GM03348 (cell line): ENCODE measurements at regions not wholly inside any gene's neighbourhood (a gene's known extent, or its start where the extent isn't known, plus 50 kb on each side); places are given as distances from the start of the nearest gene placed in this dataset.

Experiments used
- DNase-seq: peaks from one replicate; pipeline ENCODE4 v3.0.0; 2012; ENCODE audit warnings: low spot score

DNA sequence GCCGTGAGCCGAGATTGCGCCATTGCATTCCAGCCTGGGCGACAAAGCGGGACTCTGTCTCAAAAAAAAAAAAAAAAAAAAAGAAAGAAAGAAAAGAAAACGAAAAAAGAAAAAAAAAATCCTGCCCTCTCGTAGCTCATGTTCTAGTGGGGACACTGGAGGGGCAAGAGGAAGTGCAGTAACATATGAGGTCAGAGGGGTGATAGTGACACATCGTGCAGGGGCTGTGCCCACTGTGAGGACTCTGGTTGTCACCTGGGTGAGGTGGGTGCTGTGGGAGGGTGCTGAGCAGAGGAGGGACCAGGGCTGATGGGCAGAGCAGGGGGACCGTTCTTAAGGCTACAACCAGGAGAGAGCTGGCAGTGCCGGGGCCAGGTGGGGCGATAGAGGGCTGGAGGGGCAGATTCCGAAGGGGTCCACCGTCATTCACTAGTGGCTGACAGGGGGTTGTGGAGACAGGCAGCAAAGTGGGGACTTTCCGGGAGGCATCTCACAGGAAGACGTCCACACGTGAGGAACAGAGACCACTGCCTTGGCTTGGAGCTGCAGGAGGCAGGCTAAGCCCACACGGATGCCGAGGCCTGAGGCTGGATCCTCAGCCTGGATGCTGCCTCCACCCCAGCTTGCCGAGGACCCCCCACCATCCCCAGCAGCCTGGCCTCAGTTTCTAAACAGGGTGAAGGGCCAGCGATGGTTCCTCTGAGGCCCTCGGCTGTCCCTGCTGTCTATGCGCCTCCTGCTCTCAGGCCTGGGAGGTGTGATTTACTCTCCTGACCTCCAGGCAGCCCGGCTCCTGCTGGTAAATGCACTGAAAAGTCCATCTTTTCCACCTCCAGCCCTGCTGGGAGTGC is 154.3 kb upstream of the IQSEC1 start:
- no peak for DNase-seq

DNA sequence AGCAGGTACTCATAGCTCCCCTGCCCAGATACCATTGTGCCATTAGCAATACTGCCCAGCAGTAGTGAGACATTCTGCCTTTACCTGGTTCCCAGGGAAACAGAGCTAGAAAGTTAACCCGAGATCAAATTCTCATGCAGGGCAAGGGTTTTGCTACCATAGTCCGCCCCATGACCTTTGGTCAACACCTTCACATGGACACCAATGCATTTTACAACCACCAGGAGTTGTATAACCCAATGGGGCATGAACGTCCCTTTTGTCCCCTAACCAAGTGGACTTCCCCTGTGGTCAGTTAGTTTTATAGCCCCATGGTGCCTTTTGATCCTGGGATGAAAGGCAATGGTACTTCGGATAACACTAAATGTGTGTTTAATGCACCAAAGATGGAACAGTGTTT is 151.7 kb upstream of the IQSEC1 start:
- no peak for DNase-seq

DNA sequence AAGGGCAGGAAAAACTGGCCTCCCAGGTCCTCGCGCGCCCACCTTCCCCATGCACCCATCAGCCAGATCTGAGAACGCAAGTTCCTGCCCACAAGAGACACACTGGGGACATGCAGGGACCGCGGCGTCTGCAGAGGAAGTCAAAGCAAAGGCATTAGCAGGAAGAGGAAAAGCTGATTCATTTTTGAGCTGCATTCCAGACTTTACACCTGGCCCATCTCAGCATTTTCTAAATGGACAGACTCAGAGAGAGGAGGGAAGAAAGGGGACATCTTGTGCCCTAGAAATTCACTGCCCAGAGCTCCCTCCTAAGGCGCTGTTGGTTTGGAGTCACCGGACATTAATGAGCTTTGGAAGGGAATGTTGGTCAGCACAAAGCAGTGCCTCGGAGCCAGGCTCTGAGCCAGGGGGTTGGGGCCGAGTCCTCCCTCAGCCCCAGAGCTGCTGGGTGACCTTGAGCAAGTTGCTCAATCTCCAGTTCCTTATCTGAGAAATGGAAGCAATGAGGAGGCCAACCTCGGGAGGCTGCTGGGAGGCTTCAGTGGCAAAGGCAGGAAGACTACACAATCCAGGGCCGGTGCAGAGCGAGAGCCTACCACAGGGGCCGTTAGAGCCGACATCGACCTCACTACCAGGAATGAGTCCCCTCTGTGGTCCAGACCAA is 150.5 kb upstream of the IQSEC1 start:
- no peak for DNase-seq

DNA sequence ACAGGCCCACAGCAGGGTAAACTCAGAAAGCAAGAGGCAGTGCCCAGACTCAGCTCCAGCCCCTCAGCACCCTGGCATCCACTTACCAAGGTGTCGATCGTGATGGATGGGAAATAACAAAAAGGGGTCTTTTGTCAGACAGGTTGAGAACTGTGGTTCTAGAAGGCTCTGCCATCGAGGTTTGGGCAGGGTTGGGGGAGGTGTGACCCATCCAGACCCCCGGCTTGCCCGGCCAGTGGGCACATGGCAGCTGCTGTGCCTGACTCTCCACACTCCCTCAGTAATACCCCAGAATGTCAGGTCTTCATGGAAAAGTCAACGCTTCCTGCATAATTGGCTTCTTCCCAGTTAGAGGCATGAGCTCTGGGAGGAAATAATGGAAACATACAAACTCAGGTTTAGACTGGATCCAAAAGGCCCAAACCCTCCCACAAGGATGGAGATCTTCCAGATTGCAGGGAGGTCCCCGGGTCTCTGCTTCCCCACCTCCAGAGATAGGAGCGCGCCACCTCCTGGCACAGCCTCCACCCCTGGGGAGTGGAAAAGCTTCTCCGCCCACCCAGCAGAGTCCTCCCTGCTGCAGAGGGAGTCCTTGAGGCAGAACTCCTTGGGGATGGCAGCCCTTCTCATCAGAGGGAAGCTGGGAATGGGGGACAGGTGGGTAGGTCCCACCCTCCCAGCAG is 149.8 kb upstream of the IQSEC1 start:
- DNase-seq: no peak

DNA sequence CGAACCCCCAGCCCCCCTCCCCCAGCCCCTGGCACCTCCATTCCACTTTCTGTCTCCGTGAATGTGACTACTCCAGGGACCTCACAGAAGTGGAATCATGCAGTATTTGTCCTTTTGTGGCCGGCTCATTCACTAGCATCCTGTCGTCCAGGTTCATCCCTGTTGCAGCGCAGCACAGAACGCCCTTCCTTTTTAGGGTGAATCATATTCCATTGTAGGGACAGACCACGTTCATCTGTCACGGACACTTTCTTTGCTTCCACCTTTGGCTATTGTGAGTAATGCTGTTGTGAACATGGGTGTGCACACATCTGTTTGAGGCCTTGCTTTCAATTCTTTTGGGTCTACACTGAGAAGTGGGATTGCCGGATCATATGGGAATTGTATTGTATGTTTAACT is 148.9 kb upstream of the IQSEC1 start:
- no peak for DNase-seq

DNA sequence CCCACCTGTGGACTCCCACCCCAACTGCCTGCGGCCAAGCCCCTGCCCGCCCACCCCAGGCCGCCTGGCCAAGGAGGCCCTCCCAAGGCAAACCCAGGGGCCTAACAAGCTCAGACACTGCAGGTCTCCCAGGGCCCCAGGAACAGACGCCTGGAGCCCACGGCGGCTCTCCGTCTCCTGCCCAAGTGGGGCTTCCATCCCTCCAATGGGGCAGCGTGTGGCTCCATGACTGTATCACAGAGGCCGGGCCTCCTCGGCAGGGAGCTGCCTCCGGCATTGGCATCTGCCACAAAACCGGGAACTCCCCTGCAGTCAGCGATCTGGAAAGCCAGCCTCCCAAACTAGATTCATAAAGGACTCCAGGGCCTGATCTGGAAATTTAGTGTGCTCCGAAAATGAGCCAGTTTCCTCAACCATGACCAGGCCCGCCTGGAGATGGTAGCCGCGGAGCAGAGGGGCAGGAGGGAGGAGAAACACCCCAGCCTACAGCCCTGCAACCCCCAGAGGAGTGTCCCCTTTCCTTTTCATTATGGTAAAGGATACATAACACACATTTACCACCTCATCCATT is 148.3 kb upstream of the IQSEC1 start:
- no peak for DNase-seq

DNA sequence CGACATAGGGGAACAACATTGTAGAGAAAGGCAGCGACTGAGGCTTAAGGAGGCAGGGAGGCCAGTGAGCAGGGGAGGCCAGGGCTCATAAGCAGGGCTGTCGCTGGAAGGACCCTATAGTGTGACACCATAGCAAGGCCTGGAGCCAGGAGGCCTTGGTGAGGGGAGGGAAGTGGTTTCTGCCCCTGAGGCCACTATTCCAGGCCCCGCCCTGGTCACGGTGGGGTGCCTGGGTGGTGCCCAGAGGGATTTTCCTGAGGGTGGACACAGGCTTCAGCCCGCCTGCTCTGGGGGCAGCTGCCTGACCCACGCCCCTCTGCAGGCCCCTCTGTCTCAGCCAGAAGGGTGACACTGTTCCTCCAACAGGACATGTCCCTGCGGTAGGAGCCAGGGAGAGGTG is 147.8 kb upstream of the IQSEC1 start:
- DNase-seq: no peak

DNA sequence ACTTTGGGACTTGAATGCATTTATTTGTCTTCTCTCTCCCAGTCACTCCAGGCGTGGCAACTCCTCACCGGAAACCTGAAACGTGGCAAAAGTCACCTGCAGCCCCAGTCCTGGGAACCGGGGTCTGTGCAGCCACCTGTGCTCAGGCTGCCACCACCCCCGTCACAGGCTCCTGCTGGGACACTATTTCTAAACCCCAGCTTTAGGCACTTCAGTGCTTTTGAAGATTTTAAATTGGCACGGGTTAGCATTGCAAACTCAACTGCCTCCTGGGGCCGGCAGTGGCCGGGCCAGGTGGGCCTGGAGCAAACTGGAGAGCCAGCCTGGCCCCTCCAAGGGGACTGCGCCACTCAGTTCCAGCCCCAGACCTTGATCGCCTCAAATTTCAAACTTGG is 146.7 kb upstream of the IQSEC1 start:
- DNase-seq: no peak

DNA sequence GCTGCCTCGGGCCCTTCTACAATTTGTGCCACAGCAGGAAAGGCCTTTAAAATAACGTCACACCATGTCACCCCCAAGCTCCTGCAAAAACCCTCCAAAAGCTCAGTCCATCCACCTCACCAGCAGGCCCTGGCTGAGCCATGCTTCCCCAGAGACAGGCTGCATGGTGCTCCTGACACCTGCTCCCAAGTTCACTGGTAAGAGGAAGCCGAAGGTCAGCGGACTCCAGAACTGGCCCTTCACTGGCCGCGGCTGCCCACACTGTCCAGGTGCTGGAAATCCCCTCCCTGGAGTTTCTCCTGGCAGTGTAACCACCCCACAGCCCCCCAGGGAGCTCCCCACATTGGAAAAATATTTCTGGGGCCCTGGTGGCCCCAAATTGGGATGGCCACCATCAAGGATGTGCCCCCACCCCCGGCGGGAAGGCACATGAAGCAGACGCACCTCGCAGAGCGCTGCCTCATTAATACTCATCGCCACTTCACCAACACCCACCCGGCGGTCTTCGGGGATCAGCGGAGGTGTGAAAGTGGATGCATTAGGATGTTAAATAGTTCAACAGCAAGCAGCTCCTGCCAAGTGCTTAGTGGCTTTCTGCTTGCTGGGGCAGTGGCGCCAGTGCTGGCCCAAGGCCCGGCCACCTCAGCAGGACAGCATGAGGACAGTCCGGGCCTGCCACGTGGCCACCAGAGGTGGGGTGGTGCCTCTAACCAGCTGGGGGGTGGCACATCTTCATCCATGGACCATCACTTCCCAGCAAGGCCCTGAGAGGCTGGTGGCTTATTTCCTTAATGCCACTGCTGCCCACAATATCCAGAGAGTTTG is 146.1 kb upstream of the IQSEC1 start:
- DNase-seq: no peak

DNA sequence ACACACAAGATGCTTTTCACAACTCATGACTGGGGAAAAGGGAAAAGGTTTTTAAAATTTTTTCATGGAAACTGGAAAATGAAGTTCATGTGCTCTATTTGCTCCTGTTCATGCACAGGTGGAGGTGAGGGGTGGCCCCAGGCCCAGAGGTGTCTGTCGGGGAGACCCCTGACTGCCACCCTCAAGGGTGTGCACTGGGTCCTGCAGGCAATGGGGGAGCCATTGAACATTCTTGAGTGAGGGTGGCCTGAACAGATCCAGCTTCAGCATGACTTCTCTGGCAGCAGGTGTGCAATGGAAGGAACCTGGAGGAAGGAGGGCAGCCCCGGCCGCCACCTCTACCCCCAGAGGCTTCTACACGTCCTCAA is 145.3 kb upstream of the IQSEC1 start:
- DNase-seq: no peak

DNA sequence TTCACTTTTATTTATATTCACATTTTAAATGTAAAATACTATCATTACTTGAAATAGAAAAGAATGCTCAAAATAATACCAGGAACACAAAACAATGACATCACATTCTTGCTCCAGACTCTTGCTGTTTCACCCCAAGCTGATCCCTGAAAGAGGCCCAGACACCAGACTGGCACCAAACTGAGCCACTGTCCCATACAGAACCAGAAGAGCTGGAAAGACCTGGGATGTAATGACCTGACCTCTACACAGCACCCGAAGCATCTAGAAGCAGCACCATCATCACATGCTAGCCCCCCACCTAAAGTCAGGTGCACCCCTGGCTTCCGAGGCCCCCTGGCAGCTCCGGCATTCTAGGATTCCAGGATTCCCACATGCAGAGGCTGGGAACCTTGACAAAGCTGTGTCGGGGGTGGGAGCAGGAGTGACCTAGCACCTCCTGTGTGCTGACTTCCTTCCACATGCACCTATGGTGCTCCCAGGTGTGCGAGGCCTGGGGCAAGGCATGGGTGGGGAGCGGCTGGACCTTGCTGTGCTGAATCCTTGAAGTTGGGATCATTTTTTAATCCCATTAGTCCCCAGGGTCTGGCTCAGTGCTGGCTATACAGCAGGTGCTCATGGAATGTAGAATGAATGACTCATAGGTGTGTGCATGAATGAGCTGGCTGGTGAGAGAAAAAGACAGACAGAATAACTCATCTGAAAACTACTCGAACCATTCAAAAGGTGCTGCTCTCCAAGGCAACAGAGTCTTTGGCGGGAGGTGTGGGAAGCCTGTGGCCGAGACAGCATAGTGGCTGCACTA is 144.7 kb upstream of the IQSEC1 start:
- DNase-seq: no peak

DNA sequence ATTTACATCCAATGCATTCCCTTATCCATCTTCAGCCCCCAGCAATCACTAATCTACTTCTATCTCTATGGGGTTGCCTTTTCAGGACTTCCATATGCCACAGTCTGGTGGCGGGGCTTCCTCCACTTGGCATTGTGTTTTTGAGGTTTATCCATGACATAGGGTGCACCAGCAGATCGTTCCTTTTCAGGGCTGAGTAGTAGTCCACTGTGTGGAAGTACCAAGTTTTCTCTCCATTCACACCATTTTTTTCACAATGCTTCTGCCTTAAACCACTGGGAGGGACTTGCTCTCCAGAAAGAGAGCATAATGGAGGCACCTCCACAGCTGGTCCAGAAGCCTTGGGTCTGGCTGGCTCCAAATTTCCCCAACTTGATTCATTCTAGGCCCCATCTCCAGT is 144.0 kb upstream of the IQSEC1 start:
- DNase-seq: no peak

DNA sequence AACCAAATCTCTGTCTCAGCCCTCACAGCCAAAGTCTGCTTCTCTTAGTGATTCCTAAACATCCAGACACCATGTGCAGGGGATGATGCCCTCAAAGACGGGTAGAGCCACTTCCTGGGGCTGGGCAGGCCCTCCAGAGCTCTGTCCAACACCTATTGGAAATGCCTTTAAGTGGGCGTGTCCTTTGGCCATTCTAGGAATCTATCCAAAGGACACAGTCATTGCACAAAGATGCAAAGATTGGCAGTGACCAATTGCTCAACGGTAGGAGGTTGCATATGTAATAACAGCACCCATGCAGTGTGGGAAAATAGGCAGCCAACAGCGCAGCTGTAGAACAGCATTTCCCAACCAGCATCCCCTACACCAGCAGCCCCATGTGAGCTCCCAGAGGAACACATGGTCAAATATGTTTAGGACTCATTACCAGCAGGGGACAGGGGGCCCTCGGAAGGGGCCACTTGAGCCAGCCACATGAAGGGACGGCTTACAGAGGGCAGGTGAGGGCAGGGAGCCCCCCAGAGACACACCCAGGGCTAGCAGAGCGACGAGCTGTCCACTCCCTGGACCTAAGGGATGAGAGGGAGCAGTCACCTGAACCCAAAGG is 142.8 kb upstream of the IQSEC1 start:
- peak; percentile 51 for DNase-seq

DNA sequence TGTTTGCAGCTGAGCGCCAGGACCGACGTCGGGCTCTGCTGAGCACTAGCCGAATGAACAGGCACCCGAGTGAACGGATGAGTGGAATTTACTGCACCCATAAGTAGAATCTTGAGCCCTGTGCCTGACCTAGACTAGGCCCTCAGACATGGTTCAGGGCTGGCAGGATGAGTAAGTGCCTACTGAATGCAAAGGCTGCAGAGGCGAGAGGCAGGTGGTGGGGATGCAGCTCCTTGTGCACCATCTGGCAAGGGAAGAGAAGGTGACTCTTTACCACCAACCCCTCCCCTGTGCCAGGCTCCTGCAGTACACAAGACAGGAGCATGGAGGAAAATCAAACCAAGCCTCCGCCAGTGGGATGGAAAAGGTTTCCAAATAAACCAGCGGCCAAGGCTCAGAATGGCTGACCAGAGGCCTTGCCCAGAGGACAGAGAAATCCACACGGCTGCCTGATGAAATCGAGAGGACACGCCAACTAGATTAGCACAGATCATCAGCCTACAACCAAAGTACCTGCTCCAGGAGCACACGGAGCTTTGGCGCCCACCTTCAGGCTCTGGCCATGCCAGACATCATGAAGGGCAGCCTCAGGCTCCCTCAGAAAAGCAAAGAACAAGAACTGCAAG is 141.7 kb upstream of the IQSEC1 start:
- DNase-seq: no peak

DNA sequence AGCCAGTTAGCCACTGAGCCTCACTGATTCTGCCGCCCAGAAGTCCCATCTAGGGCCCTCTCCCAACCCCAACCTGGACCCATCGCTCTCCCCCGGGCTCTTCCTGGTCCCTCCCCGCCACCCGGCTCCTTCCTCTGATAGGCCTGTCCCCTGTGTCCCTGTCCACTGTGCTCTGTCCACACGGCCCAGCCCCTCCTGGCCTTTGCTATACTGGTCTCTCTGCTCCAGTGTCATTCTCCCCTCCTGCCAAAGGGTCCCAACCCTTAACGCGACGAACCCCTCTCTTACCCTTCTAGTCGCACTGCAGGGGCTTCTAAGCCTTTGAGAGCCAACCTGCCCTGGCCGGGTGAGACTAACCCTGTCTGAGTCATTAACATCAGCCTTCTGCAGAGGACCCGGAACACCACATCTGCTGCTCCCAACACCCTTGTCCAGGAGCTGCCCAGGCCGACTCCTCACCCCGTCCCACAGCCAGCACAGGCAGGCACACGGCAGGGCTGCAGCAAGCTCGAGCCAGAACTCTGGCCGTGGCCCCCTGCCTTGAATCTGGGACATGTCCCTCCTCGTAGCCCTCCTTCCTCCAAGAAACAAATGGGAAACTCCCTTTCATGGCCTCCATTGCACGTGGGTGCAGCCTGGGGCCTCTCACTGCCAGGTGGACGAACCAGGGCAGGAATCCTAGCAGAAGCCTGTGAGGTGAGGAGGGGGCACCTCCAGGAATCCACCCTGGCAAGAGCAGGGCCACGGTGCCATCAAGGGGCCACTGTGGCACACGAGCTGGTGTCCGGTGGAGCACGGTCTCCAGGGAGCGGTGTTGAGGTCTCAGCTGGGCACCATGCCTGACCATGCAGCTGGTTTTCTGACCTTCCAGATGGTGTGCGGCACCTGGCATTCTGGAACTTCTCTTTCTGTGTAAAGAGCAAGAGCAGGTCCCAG is 140.9 kb upstream of the IQSEC1 start:
- DNase-seq: no peak

DNA sequence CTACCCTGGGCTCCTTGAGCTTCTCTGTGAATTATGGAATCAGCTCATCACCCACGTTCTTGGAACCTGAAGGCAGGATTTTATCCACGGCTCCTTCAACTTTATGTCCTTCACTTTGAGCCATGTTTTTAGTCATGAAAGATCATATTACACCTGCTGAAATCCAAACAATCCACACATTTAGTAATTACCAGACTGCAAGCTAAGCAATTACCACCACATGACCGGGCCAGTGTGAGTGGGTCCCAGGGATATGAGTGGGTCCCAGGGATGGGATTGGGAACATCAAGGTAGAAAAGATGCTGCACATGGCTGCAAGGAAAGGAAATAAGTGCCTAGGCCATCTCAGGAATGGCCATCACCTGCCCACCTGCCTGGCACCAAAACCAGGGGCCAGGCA is 140.3 kb upstream of the IQSEC1 start:
- DNase-seq: no peak

DNA sequence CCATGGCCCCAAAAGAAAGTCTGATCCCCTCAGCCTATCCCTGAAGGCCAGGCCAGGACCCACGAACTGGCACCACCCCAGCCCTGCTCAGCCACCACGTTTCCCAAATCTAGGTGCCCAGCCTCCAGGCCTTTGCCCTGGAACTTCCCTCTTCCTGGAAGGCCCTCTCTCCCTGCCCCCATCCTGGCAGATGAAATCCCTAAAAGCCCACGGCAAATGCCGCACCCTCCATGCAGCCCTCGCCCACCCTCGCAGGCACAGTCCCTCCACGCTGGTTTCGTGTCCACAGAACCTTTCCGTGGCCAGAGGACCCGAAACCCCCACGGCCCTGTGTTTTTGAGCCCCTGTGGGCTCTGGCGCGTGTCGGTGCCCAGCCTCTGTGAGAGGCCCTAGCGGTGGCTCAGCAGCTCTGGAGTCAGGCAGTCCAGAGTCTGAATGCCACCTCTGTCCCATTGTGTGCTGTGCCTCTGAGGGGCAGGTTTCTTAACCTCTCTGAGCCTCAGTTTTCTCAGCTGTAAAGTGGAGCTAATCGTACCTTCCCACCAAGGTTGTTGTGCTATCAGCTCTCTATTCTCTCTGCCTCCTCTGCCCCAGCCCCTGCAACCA is 138.5 kb upstream of the IQSEC1 start:
- no peak for DNase-seq

DNA sequence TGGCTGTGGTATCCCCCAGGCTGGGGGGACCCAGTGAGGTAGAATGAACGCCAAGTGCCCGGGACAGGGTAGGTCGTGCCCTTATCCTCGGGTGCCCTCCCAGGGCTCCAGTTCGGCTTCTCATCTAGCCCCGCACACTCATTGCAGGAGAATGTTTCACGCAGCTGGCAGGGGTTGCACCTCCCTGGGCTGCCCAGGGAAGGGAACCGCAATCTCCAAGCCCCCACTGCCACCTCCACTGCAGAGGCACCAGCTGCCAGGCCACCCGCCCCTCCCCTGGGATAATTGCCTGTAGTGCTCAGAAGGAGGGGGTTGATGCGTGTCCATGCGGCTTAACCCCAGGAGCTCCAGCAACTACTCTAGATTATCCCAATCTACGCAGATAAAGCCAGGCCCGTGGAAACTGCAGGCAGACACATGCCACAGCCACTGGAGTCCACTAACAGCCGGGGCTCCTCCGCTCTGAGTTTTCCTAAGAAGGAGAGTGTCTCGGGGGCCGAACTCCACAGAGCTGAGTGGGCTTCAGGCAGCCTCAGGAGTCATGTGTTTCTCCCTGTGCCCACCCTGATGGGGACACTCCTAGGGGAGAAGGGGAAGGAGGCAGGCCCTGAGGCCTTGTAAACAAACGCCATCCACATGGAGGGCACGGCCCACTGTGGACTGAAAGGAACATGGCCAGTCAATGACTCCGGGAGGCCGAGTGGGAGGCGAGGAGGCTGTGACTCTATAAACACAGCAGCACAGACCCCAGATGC is 137.2 kb upstream of the IQSEC1 start:
- DNase-seq: no peak
